Breast epithelium (tissue), 4 donors: ENCODE measurements at regions not wholly inside any gene's neighbourhood (a gene's known extent, or its start where the extent isn't known, plus 50 kb on each side); places are given as distances from the start of the nearest gene placed in this dataset.

ENCODE experiments used
- DNase-seq, 2 donors: peaks; one replicate each; pipeline ENCODE4 v3.0.0-alpha.2; 2019; ENCODE audit warnings: low spot score in 2 of 2
- H3K27ac ChIP-seq, 2 donors: fragments of 200-600 bp; sonication (generic) in 1 of 2; one replicate each; pipeline ENCODE4 v1.5.1; 2016 to 2019; ENCODE audit warnings: mild to moderate bottlenecking in 1 of 2
- H3K27me3 ChIP-seq, 2 donors: fragments of 200-600 bp; sonication (generic) in 1 of 2; one replicate each; pipeline versions ENCODE4 v1.5.1 to v1.6.0; 2017 to 2019; ENCODE audit warnings: control low read depth in 1 of 2, mild to moderate bottlenecking in 1 of 2
- H3K36me3 ChIP-seq: fragments of 200-600 bp; one replicate; pipeline ENCODE4 v1.5.1; 2019
- H3K4me1 ChIP-seq, 2 donors: fragments of 200-600 bp; sonication (generic); one replicate each; pipeline ENCODE4 v1.5.1; 2016 to 2019; ENCODE audit warnings: control low read depth in 1 of 2
- H3K4me3 ChIP-seq, 3 donors: fragments of 200-600 bp; sonication (generic); 1 replicate in 2 of 3; 2 replicates in 1 of 3; pipeline ENCODE4 v1.5.1; 2016 to 2019; ENCODE audit warnings: mild to moderate bottlenecking in 3 of 3, moderate library complexity in 2 of 3
- H3K9me3 ChIP-seq, 2 donors: fragments of 200-600 bp; sonication (generic) in 1 of 2; one replicate each; pipeline ENCODE4 v1.5.1; 2016 to 2019; ENCODE audit warnings: control low read depth in 1 of 2
- POLR2A ChIP-seq: fragments of 450-650 bp; IDR thresholded peaks from one replicate; pipeline ENCODE4 v1.6.1; 2016; ENCODE audit warnings: antibody characterized with exemption, mild to moderate bottlenecking, moderate library complexity
- POLR2AphosphoS5 ChIP-seq, 3 donors: sonication (generic); formaldehyde crosslinking; IDR thresholded peaks; one replicate each; pipeline ENCODE4 v1.6.1; 2017; ENCODE audit warnings: antibody characterized with exemption in 3 of 3
- intact Hi-C: fragments of 100-400 bp; cut with DNase I; formaldehyde crosslinking; loops from one replicate; pipeline ENCODE4 v1.15.1; 2023; ENCODE audit warnings: low total_unique reads
- TF ChIP-seq, protein P1 (sequence below), 3 donors: fragments of 450-650 bp; IDR thresholded peaks; one replicate each; pipeline ENCODE4 v1.5.1; 2016 to 2017; ENCODE audit warnings: antibody characterized with exemption in 3 of 3, mild to moderate bottlenecking in 3 of 3, moderate library complexity in 3 of 3

DNA sequence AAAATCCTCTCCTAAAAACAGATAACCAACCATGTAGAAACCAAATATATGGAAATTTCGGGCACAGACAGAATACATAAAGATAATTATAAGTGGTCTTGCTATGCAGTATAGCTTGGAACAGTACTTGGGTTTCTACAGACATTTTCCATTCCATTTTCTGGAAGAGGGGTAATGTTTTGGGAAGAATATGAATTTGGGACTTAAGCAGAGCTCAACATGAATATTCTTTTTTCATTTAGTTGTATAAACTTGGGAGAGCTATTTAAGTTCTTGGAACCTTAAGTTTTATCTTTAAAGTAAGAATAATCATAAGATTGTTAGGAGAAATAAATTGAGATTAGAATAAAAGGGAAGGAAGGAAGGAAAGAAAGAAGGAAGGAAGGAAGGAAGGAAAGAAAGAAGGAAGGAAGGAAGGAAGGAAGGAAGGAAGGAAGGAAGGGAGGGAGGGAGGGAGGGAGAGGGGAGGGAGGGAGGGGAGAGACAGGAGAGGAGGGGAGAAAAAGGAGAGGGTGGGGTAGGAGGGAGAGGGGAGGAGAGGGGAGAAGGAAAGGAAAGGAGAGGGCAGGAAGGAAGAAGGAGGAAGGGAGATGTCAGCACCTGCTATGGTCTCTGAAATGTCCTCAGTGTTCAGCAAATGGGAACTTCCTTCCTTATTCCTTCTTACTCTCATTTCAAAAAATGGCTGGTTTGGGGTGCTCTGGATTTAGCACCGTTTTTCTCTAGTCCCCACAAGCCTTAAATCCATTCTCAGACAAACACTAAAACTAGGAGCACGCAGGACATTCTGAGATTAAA, 248.3 kb downstream of the LY86 start:
- intact Hi-C loops = no loop called here
- Histone ChIP-seq H3K9me3 (no peaks in the 10 kb centered on the region), H3K27me3 (no peaks in the 10 kb centered on the region), H3K4me3 (no peak overlapping the region), H3K4me1 (no peaks in the 10 kb centered on the region), H3K36me3 (no peaks in the 10 kb centered on the region), H3K27ac (peak overlapping the region in 1 of 2 donors; percentile 53)
- no peak for DNase-seq
- TF ChIP-seq, protein P1, sequence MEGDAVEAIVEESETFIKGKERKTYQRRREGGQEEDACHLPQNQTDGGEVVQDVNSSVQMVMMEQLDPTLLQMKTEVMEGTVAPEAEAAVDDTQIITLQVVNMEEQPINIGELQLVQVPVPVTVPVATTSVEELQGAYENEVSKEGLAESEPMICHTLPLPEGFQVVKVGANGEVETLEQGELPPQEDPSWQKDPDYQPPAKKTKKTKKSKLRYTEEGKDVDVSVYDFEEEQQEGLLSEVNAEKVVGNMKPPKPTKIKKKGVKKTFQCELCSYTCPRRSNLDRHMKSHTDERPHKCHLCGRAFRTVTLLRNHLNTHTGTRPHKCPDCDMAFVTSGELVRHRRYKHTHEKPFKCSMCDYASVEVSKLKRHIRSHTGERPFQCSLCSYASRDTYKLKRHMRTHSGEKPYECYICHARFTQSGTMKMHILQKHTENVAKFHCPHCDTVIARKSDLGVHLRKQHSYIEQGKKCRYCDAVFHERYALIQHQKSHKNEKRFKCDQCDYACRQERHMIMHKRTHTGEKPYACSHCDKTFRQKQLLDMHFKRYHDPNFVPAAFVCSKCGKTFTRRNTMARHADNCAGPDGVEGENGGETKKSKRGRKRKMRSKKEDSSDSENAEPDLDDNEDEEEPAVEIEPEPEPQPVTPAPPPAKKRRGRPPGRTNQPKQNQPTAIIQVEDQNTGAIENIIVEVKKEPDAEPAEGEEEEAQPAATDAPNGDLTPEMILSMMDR (IDR thresholded peaks at IDR 0.05) = no peak
- TF ChIP-seq POLR2A (no peak), POLR2AphosphoS5 (IDR thresholded peaks at IDR 0.05) (no peak)

DNA sequence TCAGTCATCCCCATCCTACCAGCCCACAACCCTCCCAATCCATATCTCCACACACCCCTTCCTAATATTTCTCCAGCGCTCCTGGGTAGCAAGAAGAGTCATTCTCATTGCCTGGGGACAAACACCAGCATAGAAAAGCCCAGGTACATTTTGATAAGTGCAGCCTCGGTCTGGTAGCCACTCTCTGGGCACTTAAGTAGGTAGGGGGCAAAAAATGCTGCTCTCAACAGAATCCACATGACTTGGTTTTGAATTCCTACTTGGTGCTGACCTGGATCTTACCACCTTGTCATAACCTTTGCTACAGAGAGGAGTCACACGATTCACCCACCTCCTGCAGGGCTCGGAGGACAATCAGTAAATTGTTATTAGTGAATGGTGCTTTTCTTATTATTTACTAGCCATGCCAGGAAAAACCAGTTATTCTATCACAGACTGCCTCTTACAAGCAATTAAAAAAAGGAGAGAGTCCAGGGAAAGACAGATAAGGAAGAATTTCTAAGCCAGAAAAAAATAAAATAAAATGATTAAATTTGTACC, 249.1 kb downstream of the LY86 start:
- Histone ChIP-seq H3K27ac (peak overlapping the region in 1 of 2 donors; percentile 53), H3K27me3 (no peaks in the 10 kb centered on the region), H3K36me3 (no peaks in the 10 kb centered on the region), H3K9me3 (no peaks in the 10 kb centered on the region), H3K4me3 (no peak overlapping the region), H3K4me1 (no peaks in the 10 kb centered on the region)
- no peak for DNase-seq
- TF ChIP-seq, protein P1 (IDR thresholded peaks at IDR 0.05) = no peak
- no peak for TF ChIP-seq POLR2AphosphoS5 (IDR thresholded peaks at IDR 0.05)
- TF ChIP-seq POLR2A = no peak
- intact Hi-C loops = no loop called here

DNA sequence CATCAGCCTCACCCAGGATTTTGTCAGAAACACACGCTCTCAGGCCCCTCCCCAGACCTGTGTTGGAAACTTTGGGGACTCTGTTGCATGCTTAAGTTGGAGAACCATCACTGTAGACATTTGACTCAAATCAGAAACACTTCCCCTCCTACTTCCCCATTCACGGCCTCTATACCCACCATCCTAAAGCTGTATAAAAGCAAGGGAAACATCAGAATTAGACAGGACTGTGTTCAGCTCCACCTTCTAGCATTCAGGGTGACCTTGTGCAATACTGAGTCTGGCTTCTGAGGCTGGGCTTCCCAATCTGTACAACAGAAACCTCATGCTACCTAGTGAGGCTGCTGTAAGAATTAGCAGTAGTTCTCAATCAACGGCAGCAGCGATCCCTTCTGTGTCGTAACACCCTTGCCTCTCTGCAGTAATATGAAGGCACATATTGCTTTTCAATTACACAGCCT, 252.3 kb downstream of the LY86 start:
- no peaks in the 10 kb centered on the region for H3K27me3 ChIP-seq
- intact Hi-C loops = no loop called here
- H3K27ac ChIP-seq = no peak overlapping the region
- no peak for DNase-seq
- H3K4me1 ChIP-seq = no peaks in the 10 kb centered on the region
- TF ChIP-seq POLR2A = no peak
- TF ChIP-seq POLR2AphosphoS5 (IDR thresholded peaks at IDR 0.05) = no peak
- TF ChIP-seq, protein P1 (IDR thresholded peaks at IDR 0.05) = no peak
- H3K9me3 ChIP-seq = peaks cover 0 to 6% of the 10 kb centered on the region in 2 donors
- no peak overlapping the region for H3K4me3 ChIP-seq
- H3K36me3 ChIP-seq = no peaks in the 10 kb centered on the region

- Histone ChIP-seq H3K4me3 (no peak overlapping the region), H3K27ac (no peak overlapping the region), H3K4me1 (no peaks in the 10 kb centered on the region), H3K9me3 (peaks cover 0 to 9% of the 10 kb centered on the region in 2 donors), H3K27me3 (no peaks in the 10 kb centered on the region), H3K36me3 (no peaks in the 10 kb centered on the region)
- no peak for DNase-seq
- intact Hi-C loops = no loop called here
- TF ChIP-seq, protein P1 (IDR thresholded peaks at IDR 0.05) = no peak
- TF ChIP-seq POLR2A (no peak), POLR2AphosphoS5 (IDR thresholded peaks at IDR 0.05) (no peak)
Observed at GRCh38 chr6:6841571-6841970, 253.1 kb downstream of the LY86 start.

- intact Hi-C loops = no loop called here
- Histone ChIP-seq H3K4me3 (no peak overlapping the region), H3K27me3 (no peaks in the 10 kb centered on the region), H3K9me3 (peaks cover 0 to 9% of the 10 kb centered on the region in 2 donors), H3K4me1 (no peaks in the 10 kb centered on the region), H3K36me3 (no peaks in the 10 kb centered on the region), H3K27ac (no peak overlapping the region)
- TF ChIP-seq, protein P1 (IDR thresholded peaks at IDR 0.05) = no peak
- TF ChIP-seq POLR2AphosphoS5 (IDR thresholded peaks at IDR 0.05) (no peak), POLR2A (no peak)
- no peak for DNase-seq
Observed at GRCh38 chr6:6842291-6842690, 253.8 kb downstream of the LY86 start.
